Peyer's patch (tissue), 4 donors: ENCODE measurements at regions not wholly inside any gene's neighbourhood (a gene's known extent, or its start where the extent isn't known, plus 50 kb on each side); places are given as distances from the start of the nearest gene placed in this dataset.

Experiments
- POLR2A ChIP-seq, 2 donors: fragments of 450-650 bp; IDR thresholded peaks; one replicate each; pipeline ENCODE4 v1.5.1; 2017; ENCODE audit warnings: antibody characterized with exemption in 2 of 2, mild to moderate bottlenecking in 2 of 2, moderate library complexity in 2 of 2
- TF ChIP-seq, protein P1 (sequence below), 6 experiments: fragments of 450-650 bp in 4 of 6; fragments of 200-600 bp in 2 of 6; sonication (generic) in 1 of 6; IDR thresholded peaks; one replicate each; pipeline ENCODE4 v1.5.1; 2017 to 2019; ENCODE audit warnings: antibody characterized with exemption in 6 of 6, mild to moderate bottlenecking in 3 of 6, moderate library complexity in 1 of 6

DNA sequence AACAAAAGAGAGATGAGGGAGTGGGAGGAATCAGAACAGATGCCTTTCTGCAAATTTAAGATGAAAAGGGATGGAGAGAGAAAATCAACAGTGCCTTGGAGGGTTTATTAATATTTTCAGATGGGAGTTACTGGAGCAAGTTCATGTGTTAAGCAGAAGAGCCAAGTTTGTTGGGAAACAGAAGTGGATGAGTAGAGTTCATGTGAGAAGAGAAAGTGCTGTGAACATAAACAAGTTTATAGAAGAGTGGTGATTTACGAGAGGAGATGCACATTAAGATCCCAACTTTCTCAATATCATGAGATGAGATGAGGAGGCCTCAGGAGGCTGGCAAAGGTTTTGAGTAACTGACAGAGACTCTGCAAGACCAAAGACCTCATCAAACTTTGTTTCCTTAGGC is 274.1 kb upstream of the HTR2A start:
- TF ChIP-seq, protein P1, sequence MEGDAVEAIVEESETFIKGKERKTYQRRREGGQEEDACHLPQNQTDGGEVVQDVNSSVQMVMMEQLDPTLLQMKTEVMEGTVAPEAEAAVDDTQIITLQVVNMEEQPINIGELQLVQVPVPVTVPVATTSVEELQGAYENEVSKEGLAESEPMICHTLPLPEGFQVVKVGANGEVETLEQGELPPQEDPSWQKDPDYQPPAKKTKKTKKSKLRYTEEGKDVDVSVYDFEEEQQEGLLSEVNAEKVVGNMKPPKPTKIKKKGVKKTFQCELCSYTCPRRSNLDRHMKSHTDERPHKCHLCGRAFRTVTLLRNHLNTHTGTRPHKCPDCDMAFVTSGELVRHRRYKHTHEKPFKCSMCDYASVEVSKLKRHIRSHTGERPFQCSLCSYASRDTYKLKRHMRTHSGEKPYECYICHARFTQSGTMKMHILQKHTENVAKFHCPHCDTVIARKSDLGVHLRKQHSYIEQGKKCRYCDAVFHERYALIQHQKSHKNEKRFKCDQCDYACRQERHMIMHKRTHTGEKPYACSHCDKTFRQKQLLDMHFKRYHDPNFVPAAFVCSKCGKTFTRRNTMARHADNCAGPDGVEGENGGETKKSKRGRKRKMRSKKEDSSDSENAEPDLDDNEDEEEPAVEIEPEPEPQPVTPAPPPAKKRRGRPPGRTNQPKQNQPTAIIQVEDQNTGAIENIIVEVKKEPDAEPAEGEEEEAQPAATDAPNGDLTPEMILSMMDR (IDR thresholded peaks at IDR 0.05): no peak
- no peak for TF ChIP-seq POLR2A (IDR thresholded peaks at IDR 0.05)
